Embryonic facial prominence (tissue), 1 donor: ENCODE measurements at regions not wholly inside any gene's neighbourhood (a gene's known extent, or its start where the extent isn't known, plus 50 kb on each side); places are given as distances from the start of the nearest gene placed in this dataset.

Experiments
- DNase-seq: peaks from one replicate; pipeline ENCODE4 v3.0.0-alpha.2; 2016; ENCODE audit errors: extremely low spot score

- DNase-seq: no peak
These were observed 579.2 kb upstream of the RGS18 start for GRCh38 chr1:191579019-191579418.

GRCh38 chr1:191582169-191582568 is 576.1 kb upstream of the RGS18 start:
- no peak for DNase-seq

- DNase-seq: no peak
These were observed 573.2 kb upstream of the RGS18 start for GRCh38 chr1:191585095-191585494.

GRCh38 chr1:191588905-191589304 is 569.4 kb upstream of the RGS18 start:
- no peak for DNase-seq

GRCh38 chr1:191589536-191589935 is 568.7 kb upstream of the RGS18 start:
- no peak for DNase-seq

- no peak for DNase-seq
These were observed 567.7 kb upstream of the RGS18 start for GRCh38 chr1:191590578-191590977.

GRCh38 chr1:191592039-191592438 is 566.2 kb upstream of the RGS18 start:
- DNase-seq: no peak

- no peak for DNase-seq
These were observed 565.4 kb upstream of the RGS18 start for GRCh38 chr1:191592907-191593306.

- no peak for DNase-seq
These were observed 563.1 kb upstream of the RGS18 start for GRCh38 chr1:191595170-191595569.

- DNase-seq: no peak
These were observed 549.9 kb upstream of the RGS18 start for GRCh38 chr1:191608367-191608766.

- no peak for DNase-seq
These were observed 549.0 kb upstream of the RGS18 start for GRCh38 chr1:191609305-191609704.

- no peak for DNase-seq
These were observed 543.0 kb upstream of the RGS18 start for GRCh38 chr1:191615101-191615821.

GRCh38 chr1:191618181-191618580 is 540.1 kb upstream of the RGS18 start:
- no peak for DNase-seq

- no peak for DNase-seq
These were observed 537.4 kb upstream of the RGS18 start for GRCh38 chr1:191620883-191621282.

- no peak for DNase-seq
These were observed 534.2 kb upstream of the RGS18 start for GRCh38 chr1:191624044-191624443.

- DNase-seq: no peak
These were observed 528.4 kb upstream of the RGS18 start for GRCh38 chr1:191629836-191630235.

- DNase-seq: no peak
These were observed 523.3 kb upstream of the RGS18 start for GRCh38 chr1:191634801-191635508.

- DNase-seq: no peak
These were observed 521.9 kb upstream of the RGS18 start for GRCh38 chr1:191636345-191636744.

- DNase-seq: no peak
These were observed 516.6 kb upstream of the RGS18 start for GRCh38 chr1:191641420-191642260.

GRCh38 chr1:191643060-191643459 is 515.2 kb upstream of the RGS18 start:
- no peak for DNase-seq

GRCh38 chr1:191648939-191649338 is 509.3 kb upstream of the RGS18 start:
- DNase-seq: no peak

- DNase-seq: no peak
These were observed 496.2 kb upstream of the RGS18 start for GRCh38 chr1:191662051-191662450.

GRCh38 chr1:191662746-191663145 is 495.5 kb upstream of the RGS18 start:
- DNase-seq: no peak
